ENCODE measurements at regions not wholly inside any gene's neighbourhood (a gene's known extent, or its start where the extent isn't known, plus 50 kb on each side); places are given as distances from the start of the nearest gene placed in this dataset.
A peak's percentile ranks its signal among the peaks of the same experiment; 100 is the strongest.

GRCh38 chr5:155278532-155278931 lies 265.0 kb downstream of the KIF4B start:
- intact Hi-C loops (cut with DNase I), result no loop called here
- no peak for TF ChIP-seq POLR2A (IDR thresholded peaks at IDR 0.05)
- TF ChIP-seq, protein P1, sequence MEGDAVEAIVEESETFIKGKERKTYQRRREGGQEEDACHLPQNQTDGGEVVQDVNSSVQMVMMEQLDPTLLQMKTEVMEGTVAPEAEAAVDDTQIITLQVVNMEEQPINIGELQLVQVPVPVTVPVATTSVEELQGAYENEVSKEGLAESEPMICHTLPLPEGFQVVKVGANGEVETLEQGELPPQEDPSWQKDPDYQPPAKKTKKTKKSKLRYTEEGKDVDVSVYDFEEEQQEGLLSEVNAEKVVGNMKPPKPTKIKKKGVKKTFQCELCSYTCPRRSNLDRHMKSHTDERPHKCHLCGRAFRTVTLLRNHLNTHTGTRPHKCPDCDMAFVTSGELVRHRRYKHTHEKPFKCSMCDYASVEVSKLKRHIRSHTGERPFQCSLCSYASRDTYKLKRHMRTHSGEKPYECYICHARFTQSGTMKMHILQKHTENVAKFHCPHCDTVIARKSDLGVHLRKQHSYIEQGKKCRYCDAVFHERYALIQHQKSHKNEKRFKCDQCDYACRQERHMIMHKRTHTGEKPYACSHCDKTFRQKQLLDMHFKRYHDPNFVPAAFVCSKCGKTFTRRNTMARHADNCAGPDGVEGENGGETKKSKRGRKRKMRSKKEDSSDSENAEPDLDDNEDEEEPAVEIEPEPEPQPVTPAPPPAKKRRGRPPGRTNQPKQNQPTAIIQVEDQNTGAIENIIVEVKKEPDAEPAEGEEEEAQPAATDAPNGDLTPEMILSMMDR (IDR thresholded peaks at IDR 0.05), result no peak
- Histone ChIP-seq H3K27me3 (no peaks in the 10 kb centered on the region), H3K36me3 (no peaks in the 10 kb centered on the region), H3K27ac (peak overlapping the region in 1 of 12 donors; percentile 46), H3K9me3 (no peaks in the 10 kb centered on the region), H3K4me3 (no peak overlapping the region), H3K4me1 (no peaks in the 10 kb centered on the region)
- WGBS, 4 donors, result 53 to 70% (median 59%) methylated on average over 4 of the region's 4 CpGs
- ATAC-seq (peak; percentile 34 to 80 (median 76)), DNase-seq (peak in 1 of 5 donors; percentile 35)

DNA sequence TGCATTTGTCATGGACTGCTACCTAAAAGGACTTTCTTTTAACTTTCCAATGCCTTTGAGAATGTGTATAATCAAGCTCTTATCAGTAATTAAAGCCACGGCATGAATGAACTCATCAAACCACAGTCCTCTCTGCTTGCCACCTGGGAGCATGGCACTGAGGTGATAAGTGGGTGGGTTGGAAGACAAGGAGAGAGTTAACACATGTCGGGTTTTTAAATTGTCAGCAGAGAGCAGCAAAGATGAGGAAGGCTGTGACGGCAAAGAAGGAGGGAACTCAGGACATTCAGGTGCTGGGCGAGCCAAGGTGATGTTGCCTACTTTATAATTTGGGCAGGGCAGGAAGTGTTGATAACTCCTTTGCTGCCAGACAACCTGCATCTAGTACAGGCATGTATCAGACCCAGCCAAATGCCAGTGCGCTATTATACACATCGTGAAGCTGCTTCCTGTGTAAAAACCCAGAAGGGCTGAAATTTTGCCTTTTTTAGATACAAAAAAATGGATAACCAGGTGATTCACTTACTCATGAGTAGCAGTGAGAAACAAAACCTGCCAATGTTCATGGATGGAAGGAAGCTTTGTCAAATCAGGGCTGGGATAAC lies 269.1 kb downstream of the KIF4B start:
- 60 to 69% (median 65%) methylated on average over 6 of the region's 6 CpGs for WGBS, 4 donors
- intact Hi-C loops (cut with DNase I), result no loop called here
- H3K27me3 ChIP-seq, result peaks cover 0 to 4% (median 0%) of the 10 kb centered on the region in 9 donors
- no peak overlapping the region for H3K4me3 ChIP-seq
- H3K36me3 ChIP-seq, result no peaks in the 10 kb centered on the region
- no peak for ATAC-seq
- no peak for DNase-seq
- TF ChIP-seq, protein P1 (IDR thresholded peaks at IDR 0.05), result no peak
- no peak for TF ChIP-seq POLR2A (IDR thresholded peaks at IDR 0.05)
- no peaks in the 10 kb centered on the region for H3K4me1 ChIP-seq
- H3K9me3 ChIP-seq, result no peaks in the 10 kb centered on the region
- H3K27ac ChIP-seq, result no peak overlapping the region

- intact Hi-C loops (cut with DNase I), result no loop called here
- Histone ChIP-seq H3K27me3 (peaks cover 0 to 4% (median 0%) of the 10 kb centered on the region in 9 donors), H3K27ac (no peak overlapping the region), H3K4me3 (no peak overlapping the region), H3K36me3 (no peaks in the 10 kb centered on the region), H3K4me1 (no peaks in the 10 kb centered on the region), H3K9me3 (no peaks in the 10 kb centered on the region)
- TF ChIP-seq, protein P1 (IDR thresholded peaks at IDR 0.05), result no peak
- no peak for TF ChIP-seq POLR2A (IDR thresholded peaks at IDR 0.05)
- DNase-seq (no peak), ATAC-seq (no peak)
- WGBS, 4 donors, result 34 to 68% (median 47%) methylated on average over 1 of the region's 1 CpG
Observed at GRCh38 chr5:155285706-155286105, 272.2 kb downstream of the KIF4B start.

DNA sequence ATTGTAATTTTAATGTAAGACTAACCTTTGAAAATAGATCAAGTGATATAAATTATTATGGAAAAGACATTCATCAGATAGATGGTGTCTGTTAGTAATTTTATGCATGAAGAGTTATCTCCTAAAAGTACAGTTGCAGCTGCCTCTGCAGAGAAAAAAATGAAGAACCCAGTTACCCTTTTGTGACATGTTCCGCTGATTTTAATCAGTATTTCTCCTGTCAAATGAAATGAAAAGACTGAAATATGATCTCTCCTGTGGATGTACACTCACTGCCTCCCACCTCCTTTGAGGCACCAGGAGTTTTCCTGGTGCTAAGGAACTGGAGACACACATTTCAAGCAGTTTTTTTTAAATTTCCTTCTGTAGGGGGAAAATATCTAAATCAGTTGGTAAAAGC lies 277.4 kb downstream of the KIF4B start:
- WGBS, 4 donors, result 57 to 74% (median 70%) methylated on average over 1 of the region's 1 CpG
- Histone ChIP-seq H3K36me3 (no peaks in the 10 kb centered on the region), H3K4me1 (no peaks in the 10 kb centered on the region), H3K27me3 (peaks cover 0 to 3% (median 0%) of the 10 kb centered on the region in 9 donors), H3K27ac (no peak overlapping the region), H3K4me3 (no peak overlapping the region), H3K9me3 (no peaks in the 10 kb centered on the region)
- no peak for ATAC-seq
- intact Hi-C loops (cut with DNase I), result no loop called here
- DNase-seq, result no peak
- TF ChIP-seq, protein P1 (IDR thresholded peaks at IDR 0.05), result no peak
- no peak for TF ChIP-seq POLR2A (IDR thresholded peaks at IDR 0.05)
